PC-9 (cell line): ENCODE measurements at regions not wholly inside any gene's neighbourhood (a gene's known extent, or its start where the extent isn't known, plus 50 kb on each side); places are given as distances from the start of the nearest gene placed in this dataset.

Experiments used
- EZH2 ChIP-seq: fragments of 200-600 bp; sonication (generic); IDR thresholded peaks from 2 replicates; pipeline ENCODE4 v1.8.0; 2017; ENCODE audit warnings: antibody characterized with exemption, low read depth
- TF ChIP-seq, protein P1 (sequence below): fragments of 200-600 bp; sonication (generic); conservative IDR thresholded peaks from 2 replicates; pipeline ENCODE4 v1.6.1; 2017; ENCODE audit warnings: mixed run types, antibody characterized with exemption, mild to moderate bottlenecking, moderate library complexity

DNA sequence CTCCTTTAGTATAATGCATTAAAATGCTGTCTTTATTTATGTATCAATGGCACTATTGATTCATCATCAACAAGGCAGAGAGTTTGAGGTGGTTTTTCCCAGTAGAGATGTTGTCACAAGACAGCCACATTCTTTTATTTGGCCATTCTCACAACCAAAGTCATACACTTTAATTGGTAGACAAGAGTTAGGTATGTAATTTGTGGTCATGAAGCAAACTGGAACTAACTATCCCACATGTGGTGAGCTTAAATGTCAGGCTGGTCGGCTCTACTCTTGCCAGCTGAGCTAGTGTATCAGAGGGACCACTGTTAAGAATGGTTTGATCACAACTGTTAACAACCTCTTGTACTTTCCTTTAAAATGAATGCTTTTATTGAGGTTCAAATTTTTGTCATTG, 714.6 kb downstream of the CD109 start:
- TF ChIP-seq, protein P1, sequence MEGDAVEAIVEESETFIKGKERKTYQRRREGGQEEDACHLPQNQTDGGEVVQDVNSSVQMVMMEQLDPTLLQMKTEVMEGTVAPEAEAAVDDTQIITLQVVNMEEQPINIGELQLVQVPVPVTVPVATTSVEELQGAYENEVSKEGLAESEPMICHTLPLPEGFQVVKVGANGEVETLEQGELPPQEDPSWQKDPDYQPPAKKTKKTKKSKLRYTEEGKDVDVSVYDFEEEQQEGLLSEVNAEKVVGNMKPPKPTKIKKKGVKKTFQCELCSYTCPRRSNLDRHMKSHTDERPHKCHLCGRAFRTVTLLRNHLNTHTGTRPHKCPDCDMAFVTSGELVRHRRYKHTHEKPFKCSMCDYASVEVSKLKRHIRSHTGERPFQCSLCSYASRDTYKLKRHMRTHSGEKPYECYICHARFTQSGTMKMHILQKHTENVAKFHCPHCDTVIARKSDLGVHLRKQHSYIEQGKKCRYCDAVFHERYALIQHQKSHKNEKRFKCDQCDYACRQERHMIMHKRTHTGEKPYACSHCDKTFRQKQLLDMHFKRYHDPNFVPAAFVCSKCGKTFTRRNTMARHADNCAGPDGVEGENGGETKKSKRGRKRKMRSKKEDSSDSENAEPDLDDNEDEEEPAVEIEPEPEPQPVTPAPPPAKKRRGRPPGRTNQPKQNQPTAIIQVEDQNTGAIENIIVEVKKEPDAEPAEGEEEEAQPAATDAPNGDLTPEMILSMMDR = no peak
- TF ChIP-seq EZH2 = no peak
